ENCODE measurements at regions not wholly inside any gene's neighbourhood (a gene's known extent, or its start where the extent isn't known, plus 50 kb on each side); places are given as distances from the start of the nearest gene placed in this dataset.
A peak's percentile ranks its signal among the peaks of the same experiment; 100 is the strongest.

DNA sequence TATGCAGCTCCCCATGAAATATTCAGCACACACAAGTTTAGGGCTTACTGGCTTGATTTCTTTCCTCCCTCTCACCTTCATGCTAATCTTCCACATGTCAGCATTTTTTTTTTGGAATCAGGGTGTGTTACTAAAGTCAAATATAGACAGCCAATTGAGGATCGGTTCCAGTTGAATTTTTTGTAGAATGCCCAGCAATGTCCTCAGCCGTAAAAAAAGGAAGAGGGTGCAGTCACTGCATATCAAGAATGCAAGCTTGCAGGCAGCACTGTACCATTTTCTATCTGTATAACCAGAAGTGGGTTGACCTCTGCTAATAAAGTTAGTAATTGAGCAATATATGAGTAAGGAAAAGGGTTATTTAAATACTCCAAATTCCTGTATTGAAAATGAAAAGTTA is 51.4 kb upstream of the CHMP2B start:
- FAIRE-seq, result no peak

DNA sequence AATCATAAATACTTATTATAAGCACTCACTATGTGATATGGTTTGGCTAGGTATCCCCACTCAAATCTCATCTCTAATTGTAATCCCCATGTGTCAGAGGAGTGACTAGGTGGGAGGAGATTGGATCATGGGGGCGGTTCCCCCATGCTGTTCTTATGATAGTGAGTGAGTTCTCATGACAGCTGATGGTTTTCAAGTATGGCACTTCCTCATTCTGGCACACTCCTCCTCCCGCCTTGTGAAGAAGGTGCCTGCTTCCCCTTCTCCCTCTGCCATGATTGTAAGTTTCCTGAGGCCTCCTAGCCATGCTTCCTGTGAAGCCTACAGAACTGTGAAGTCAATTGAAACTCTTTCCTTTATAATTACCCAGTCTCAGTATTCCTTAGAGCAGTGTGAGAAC is 53.3 kb upstream of the CHMP2B start:
- FAIRE-seq, result no peak

DNA sequence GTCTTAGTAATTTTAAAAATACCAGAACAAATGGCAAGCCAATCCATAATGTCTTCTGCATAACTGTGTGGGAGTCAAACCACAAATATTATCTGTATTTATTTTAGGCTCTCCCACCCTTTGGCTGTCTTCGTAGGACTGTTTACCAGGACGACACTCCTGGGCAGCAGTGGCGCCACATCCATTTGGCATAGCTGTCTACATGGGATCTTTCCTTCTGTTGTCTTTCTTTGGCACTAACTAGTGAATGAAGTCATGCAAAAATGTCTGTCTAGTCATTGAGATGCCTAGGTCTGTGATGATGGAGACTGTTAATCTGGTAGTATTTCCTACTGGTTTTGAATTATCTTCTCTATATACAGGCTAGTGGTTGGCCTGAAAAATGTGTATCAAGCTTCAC is 54.0 kb upstream of the CHMP2B start:
- no peak for FAIRE-seq

DNA sequence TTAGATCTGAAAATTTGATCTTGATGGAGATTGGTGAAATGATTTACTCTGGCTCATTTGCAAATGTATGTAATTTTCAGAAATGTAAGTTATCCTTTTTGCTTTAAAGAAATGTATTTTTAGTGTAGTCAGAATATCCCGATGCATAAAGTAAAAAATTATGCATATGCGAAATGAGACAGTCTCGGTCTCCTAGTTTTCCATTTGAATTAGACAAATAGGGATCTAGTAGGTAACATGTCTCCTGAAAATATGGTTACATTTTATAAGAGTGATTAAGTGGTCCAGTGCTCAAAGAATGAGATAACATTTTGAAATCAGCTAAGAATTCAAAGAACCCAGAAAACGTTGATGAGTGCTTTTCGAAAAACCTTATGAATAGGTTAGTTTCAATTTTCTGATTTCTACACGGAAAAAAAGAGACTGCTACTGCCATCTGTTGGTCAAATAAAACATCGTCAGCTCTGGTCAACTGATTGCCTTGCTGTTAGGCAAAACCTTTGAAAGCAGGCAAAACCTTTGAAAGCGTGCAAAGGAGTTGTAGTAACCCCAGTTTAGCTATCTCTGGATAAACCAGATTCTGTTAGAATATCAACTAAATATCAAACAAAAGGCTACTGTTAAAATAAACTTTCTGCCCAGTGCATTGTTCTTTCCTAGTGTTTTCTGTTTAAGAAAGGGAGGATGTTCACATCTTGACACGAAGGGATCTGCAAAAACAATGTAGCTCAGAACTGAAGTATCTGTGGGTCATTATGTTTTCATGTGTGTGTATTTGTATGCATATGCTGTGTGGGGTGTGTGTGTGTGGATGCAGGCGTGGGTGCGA is 59.3 kb upstream of the CHMP2B start:
- FAIRE-seq, result peak; percentile 87

DNA sequence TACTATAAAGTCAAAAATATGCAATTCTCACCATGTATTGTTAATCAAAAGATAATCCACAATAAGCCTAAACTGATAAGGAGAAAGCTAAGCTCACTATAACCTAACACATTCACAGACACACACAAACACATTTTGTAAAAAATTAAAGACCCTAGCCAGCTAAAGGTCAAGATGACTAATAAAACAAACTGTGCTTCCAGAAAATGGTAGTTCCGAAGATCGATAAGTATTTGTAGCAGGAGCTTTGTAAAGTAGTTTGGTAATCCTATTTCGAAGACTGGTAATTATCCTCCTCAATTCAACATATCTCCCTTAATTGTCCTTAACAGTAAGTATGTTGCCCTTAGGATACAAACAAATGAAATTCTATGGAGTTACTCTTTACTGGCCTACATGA is 62.9 kb upstream of the CHMP2B start:
- FAIRE-seq, result no peak

DNA sequence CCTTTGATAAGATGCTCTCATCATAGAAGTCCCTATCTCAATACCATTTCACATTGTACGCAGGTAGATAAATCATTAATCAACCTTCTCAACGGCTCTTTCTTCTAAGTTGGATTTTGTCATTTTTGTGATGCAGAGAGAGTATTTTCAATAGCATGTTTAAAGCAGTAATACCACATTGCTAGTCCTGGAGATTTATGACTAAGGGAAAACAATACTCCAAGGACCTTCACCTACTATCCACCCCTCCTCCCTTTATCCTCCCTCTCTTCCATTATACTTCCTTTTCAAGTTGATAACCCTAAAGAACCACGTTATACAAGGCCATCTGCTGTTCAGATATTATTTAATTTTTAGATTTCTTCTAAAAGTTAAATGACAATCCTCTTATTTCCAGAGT is 65.3 kb upstream of the CHMP2B start:
- FAIRE-seq, result no peak

DNA sequence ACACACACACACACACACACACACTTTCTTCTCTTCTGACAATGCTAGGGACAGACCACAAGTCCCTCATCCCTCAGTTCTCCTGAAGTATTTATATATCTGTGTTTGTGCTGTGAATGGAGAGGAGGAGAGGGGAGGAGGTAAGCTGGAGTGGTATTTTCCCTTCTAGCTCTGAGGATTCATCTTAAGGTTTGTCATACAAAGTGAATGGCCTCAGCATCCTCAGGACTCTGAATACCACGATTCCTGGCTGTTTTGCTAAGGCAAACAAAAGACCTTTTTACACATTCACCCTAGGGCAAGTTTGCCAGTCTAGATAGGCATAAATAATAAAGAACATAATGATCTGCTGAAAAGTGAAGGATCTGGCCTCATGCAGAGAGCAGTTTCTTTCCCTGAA is 65.7 kb upstream of the CHMP2B start:
- FAIRE-seq, result no peak

DNA sequence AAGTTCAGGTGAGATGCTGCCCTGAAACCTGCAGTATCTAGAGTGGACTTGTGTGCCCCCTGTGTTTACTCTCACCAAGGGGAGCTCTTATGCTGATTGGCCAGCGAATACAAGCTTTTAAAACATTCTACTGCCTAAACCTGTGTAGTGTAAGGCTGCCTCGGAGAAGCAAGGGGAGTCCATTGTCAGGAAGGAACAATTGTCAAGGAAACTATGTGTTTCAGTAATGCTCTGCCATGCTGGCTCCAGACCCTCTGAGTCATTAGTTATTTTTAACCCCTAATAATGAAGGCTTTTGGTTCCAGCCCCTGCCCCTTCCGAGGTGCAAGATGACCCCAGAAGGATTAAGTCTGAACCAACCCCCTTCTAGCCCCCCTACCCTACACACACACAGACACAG is 66.1 kb upstream of the CHMP2B start:
- FAIRE-seq, result no peak

DNA sequence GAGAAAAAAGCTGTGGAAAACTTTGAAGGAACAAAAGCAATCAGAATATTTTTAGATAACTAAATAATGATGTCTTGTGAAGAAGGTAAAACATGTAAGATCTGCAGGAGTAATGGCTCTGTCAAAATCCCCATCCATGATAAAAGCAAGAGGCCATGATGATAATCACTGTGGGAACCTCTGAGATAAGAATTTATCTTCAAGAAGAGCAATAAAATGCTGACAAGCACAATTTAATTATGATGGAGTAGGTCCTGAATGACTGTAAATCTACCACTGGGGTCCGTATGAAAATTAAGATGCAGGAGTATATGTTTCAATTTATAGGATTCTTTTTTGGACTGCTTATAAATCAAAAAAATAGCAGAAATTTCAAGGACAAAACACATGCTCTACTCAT is 68.3 kb upstream of the CHMP2B start:
- FAIRE-seq, result no peak

DNA sequence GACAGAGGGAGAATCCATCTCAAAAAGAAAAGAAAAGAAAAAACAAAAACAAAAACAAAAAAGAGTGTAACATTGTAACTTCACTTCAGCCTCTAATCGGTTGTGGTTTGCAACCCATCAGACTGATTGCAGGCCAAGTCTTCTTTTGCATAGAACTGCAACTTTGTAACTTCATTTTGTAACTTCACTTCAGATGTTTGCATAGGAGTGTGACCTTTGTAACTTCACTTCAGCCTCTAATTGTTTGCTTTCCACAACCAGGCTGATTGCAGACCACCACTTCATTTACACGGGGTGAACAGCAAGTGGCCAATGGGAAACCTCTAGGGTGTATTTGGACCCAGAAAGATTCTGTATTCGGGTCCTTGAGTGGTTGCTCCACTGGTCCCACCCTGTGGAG is 79.1 kb upstream of the CHMP2B start:
- FAIRE-seq, result no peak

DNA sequence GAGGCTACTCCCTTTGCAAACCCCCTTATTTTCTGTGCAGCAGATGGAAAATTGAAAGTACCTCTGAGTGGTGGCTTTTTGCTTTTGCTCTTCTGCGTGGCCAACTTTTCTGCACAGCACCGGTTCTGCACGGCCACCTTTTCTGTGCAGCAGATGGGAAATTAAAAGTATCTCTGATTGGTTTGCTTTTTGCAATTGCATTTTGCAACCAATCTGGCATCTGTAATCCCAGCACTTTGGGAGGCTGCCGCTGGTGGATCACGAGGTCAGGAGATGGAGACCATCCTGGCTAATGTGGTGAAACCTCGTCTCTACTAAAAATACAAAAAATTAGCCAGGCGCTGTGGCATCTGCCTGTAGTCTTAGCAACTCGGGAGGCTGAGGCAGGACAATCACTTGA is 79.5 kb upstream of the CHMP2B start:
- FAIRE-seq, result no peak

DNA sequence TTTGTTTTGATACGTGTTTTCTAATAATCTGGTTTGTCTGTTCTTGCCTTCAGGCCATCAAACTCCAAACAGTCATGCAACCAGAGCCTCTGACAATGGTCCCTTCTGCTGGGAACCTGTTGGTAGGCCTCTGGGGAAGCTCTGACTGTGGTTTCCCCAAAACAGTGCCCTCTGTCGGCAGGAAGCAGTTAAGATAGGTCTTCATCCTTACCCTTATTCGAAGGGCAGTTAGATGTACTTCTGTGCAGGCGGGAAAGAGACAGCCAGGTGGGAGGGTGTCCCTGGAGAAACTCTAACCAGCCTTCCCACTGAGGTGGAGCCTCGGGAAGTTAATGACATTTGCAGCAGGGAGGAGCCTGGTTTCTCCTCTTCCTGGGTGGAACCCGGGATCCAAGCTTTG is 81.6 kb upstream of the CHMP2B start:
- FAIRE-seq, result no peak

DNA sequence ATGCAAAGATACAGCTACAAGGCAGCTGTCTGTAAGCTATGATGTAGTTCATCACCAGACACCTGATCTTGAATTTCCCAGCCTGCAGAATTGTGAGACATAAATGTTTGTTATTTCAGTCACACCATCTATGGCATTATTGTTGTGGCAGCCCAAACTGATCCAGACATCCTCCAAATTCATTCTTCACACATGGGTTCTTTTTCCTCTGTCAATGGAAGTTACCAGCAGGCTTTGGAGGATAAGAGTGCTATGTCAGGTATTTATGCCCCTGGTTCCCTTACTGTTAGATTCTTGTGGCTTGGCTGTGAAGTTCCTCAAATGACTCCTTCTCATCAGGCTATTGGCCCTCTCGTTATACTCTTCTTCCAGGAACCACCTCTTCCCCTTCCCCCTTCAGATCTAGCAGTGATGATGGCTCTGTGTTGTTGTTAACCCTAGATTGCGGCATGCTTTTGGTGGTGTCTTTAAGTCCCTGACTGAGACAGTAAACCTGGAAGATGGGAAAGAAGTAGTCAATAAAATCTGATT is 91.0 kb upstream of the CHMP2B start:
- FAIRE-seq, result no peak

DNA sequence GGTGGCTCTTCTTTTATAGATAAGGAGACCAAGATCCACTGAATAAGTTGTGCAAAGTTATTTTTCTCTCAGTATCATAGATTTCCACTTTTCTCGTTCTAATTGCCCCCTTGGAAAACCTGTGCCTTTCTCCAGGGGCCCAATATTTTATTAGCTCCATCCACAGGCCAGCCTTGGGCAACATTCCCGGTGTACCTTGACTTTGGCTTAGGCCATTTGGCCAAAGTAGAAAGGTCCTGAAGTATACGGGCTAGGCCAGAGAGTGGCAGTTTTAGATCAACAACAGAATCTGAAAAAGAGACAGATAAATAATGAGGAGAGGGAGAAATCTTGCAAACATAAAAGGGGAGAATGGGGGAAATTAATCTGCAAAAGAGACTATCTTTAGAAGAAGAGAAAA is 91.7 kb upstream of the CHMP2B start:
- FAIRE-seq, result no peak

DNA sequence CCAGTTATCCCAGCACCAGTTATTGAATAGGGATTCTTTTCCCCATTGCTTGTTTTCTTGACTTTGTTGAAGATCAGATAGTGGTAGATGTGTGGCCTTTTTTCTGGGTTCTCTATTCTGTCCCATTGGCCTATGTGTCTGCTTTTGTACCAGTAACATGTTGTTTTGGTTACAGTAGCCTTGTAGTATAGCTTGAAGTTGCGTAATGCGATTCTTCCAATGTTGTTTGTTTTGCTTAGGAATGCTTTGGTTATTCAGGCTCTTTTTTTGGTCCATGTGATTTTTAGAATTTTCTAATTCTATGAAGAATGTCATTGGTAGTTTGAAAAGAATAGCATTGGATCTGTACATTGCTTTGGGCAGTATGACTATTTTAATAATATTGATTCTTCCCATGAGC is 94.3 kb upstream of the CHMP2B start:
- no peak for FAIRE-seq

DNA sequence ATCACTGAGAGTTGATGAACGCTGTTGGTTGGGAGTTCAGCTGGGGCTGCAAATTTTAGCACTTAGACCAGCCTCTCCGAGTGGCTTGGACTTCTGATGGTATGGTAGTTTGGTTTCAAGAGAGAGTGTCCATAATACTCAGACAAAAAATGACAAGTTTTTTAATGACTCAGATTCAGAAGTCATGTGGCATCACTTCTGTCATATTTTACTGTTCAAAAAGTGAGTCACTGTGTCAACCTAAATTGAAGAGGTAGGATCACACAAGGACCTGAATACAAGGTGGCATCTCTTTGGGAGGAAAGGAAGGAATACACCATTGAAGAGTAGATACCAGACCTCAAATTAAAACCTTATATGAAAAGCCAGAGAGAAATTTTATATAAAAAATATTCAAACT is 99.1 kb upstream of the CHMP2B start:
- FAIRE-seq, result no peak

DNA sequence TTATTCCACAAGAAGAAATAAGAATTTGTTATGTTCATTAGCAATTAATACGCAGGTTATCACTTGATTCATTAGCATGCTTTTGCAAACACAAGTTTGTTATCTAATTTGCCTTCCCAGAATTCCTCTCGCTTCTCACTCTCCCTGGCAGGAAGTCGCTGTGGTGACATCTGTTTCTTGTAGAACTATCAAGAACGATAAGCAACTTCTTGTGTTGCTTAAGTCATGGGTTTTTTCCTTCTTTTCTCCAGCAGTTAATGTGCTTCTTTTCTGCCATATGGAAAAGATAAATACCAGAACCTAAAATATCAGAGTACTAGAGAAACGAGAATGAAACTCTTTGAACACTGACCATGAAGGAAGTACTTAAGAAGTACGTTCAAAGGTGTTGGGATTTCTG is 99.8 kb upstream of the CHMP2B start:
- no peak for FAIRE-seq

DNA sequence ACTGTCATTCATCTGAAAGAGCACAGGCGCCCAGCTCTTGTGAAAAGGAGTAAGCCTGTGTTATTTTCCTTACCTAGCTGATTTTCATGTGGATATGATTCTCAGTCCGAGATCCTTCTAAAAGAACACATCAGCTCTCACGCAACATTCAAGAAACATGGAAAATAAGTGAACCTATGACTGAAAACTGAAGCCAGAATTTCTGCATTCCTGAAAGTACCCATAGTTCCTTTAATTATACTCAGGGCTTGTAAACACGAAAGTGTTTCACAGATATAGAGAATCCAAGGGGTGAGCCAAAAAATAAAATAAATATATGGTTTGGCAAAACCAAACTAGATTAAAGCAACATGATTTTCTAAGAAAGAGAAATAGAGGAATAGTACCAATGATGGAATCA is 100.8 kb upstream of the CHMP2B start:
- no peak for FAIRE-seq

DNA sequence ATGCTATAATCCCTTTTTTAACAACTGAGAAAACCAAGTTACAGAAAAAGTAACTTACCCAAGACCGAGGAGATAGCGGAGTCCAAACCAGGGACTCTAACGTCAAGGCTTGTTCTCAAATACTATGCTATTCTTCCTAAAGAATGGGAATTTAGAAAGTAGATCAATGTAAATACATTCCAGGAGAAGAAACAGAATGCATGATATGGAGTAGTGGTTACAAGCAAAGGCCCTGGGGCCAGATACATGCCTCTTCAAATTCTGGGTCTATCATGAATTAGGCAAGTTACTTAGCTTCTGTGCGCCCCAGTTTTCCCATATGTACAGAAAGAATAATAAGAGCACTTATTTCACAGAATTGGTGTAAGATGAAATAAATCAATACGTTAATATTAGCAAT is 102.0 kb upstream of the CHMP2B start:
- no peak for FAIRE-seq

DNA sequence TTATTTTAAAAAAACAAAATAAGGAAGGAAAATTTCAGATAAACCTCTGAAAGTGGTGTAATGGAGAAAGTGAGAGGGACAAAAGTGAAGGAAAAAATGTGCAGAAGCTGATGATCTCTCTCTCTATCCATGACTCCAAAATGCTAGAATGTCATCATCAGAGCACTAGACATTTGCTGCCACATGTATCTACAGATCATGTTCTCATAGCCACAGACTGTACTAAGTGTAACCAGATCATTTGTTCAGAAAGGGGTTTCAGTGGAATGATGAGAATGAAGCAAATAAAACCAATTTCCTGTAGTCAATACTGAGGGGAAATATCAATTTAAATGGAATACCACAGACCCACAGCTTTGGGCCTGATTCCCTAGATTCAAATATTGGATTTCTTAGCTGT is 104.3 kb upstream of the CHMP2B start:
- no peak for FAIRE-seq

DNA sequence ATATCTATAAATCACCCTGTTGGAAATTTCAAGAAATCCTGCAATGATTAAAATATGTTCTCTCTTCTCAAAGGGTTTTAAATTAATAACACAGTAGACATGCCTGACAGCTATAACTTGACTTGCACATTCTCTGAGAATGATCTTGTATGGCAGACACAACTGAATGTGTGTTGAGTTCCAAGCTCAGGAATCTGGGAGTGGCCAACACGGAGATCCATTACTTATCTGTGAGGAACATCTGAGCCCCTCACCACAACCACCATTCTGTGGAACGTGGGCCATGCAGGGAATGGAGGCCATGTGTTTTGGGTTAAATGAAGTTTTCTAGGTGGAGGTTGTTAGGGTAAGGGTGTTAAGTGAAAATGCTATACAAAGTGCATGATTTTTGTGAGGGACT is 105.3 kb upstream of the CHMP2B start:
- no peak for FAIRE-seq

DNA sequence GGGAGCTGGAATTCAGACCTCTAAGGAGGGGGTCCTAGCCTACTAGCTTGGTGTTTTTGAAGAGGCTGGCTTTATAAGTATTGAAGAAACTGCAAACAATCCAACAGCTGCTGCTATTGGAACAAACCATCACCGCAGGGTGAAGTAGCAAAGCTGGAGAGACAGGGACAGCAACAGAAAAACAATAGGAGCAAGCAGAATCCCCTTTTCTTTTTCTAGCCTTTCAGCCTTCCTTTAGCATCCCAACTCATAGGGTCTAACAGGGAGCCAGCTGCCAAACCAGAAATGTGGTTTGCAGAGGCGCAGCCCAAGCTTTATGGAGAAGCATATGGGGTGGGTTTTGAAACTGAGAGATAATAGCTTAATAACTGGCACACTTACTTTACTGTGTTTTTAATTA is 106.2 kb upstream of the CHMP2B start:
- no peak for FAIRE-seq

DNA sequence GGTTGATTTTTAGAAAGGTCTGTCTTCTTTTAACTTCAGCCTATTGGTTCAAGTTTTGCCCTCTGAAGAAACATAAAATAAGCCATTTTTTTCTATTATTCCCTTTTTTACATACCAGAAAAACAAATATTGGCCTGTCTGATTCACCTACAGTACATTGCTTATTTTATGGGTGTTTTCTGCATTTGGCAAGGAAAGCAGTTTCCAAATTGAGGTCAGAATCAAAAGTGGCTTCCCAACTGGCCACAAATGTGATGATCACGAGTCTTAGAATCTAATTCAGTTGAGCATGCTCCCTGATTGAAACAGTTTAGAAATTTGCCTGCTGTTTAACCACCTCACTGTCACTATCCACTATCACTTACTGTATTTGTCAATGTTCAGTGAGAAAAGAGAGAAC is 106.9 kb upstream of the CHMP2B start:
- no peak for FAIRE-seq

DNA sequence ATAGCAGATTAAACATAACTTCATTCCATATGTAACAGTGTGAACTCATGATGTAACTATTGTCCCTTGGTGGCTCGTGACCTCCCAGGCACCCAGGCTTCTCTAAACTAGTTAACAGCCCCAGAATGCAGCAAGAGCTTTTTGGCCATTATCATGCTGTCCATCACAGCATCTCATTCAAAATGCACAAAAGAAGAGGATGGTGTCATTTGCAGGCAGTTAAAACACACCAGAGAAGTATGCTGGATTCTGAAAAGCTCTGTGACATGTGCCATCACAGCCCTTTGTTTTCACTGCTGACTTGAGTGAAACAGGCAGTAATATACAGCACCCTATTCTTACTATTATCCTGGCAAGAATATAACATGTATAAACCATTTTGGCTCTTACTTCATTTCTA is 117.6 kb upstream of the CHMP2B start:
- no peak for FAIRE-seq

All from G401.6 (cell line).